GM12878 (cell line): ENCODE measurements at regions not wholly inside any gene's neighbourhood (a gene's known extent, or its start where the extent isn't known, plus 50 kb on each side); places are given as distances from the start of the nearest gene placed in this dataset.

Source experiments
- ATAC-seq: fragments of 200-7000 bp; cut with Tn5 transposase; 3 replicates; pipeline ENCODE4 v1.9.1; 2020; ENCODE audit warnings: mild to moderate bottlenecking, moderate library complexity
- BruUV-seq: library from RNA; stranded (reverse); fragments of 400-500 nt; replicated peaks from 2 replicates; lab custom pipeline; 2021; lab: Mats Ljungman, UMichigan
- CTCF ChIA-PET: fragments of 300-600 bp; sonication (Branson Sonifier 250); formaldehyde crosslinking; extraction: SDS; loops from one replicate; lab custom pipeline; 2021; ENCODE audit warnings: inconsistent platforms; lab: Yijun Ruan, JAX
- POLR2A ChIA-PET: fragments of 350-600 bp; formaldehyde crosslinking; extraction: SDS; loops from one replicate; lab custom pipeline; 2021; ENCODE audit warnings: inconsistent platforms; lab: Charles Lee
- RAD21 ChIA-PET: fragments of 300-600 bp; sonication (Branson Sonifier 250); formaldehyde crosslinking; loops from one replicate; lab custom pipeline; 2023; ENCODE audit warnings: antibody characterized with exemption; ENCODE audit not compliant: unreplicated experiment; lab: Charles Lee
- SMC1A ChIA-PET: fragments of 300-600 bp; sonication (Branson Sonifier 250); formaldehyde crosslinking; loops from one replicate; lab custom pipeline; 2023; ENCODE audit not compliant: unreplicated experiment, uncharacterized antibody; lab: Charles Lee
- DNase-seq: peaks from one replicate; pipeline ENCODE4 v3.0.0-alpha.2; 2011; ENCODE audit warnings: low read depth, low spot score
- FAIRE-seq: peaks from 3 replicates; lab custom pipeline; 2011; peaks lifted over from hg19 to GRCh38; lab: Jason Lieb, UNC
- H2AFZ ChIP-seq: 2 replicates; pipeline ENCODE4 v1.6.0; 2011; ENCODE audit warnings: low read depth, low read length, control low read depth; ENCODE audit not compliant: control insufficient read depth
- H3K27ac ChIP-seq: 2 replicates; pipeline ENCODE4 v1.5.1; 2011; ENCODE audit warnings: control low read depth; ENCODE audit not compliant: control insufficient read depth, insufficient read depth
- H3K27me3 ChIP-seq, 2 experiments: replicated peaks in 1 of 2; 2 replicates each; pipeline versions ENCODE4 v1.6.0 to v1.6.1; 2011; ENCODE audit warnings: low read length in 1 of 2; ENCODE audit not compliant: control insufficient read depth in 2 of 2, insufficient read depth in 2 of 2
- H3K36me3 ChIP-seq, 2 experiments: 2 replicates each; pipeline ENCODE4 v1.5.1; 2011; ENCODE audit warnings: low read length in 1 of 2; ENCODE audit not compliant: control insufficient read depth in 2 of 2, insufficient read depth in 2 of 2
- H3K4me1 ChIP-seq: 2 replicates; pipeline ENCODE4 v1.6.1; 2011; ENCODE audit warnings: mild to moderate bottlenecking, low read length, moderate library complexity, mixed read lengths; ENCODE audit not compliant: control insufficient read depth, insufficient read depth
- H3K4me2 ChIP-seq: 2 replicates; pipeline ENCODE4 v1.6.0; 2011; ENCODE audit warnings: control low read depth; ENCODE audit not compliant: control insufficient read depth, insufficient read depth
- H3K4me3 ChIP-seq: fragments of 200-600 bp; sonication (generic); 2 replicates; pipeline ENCODE4 v1.5.1; 2016
- H3K79me2 ChIP-seq: 2 replicates; pipeline ENCODE4 v1.6.0; 2011; ENCODE audit warnings: low read length; ENCODE audit not compliant: control insufficient read depth, insufficient read depth
- H3K9ac ChIP-seq: 2 replicates; pipeline ENCODE4 v1.8.0; 2011; ENCODE audit warnings: low read length, control low read depth, mixed read lengths; ENCODE audit not compliant: control insufficient read depth, insufficient read depth
- H3K9me3 ChIP-seq: replicated peaks from 3 replicates; pipeline ENCODE4 v1.5.1; 2011; ENCODE audit warnings: mild to moderate bottlenecking, low read length; ENCODE audit not compliant: control insufficient read depth, insufficient read depth
- H4K20me1 ChIP-seq: 2 replicates; pipeline ENCODE4 v1.6.0; 2011; ENCODE audit not compliant: control insufficient read depth, insufficient read depth
- ASH2L ChIP-seq: fragments of 300-600, 200-600 bp; sonication (generic); IDR thresholded peaks from 2 replicates; pipeline ENCODE4 v1.6.1; 2017; ENCODE audit warnings: low read depth, mild to moderate bottlenecking, borderline replicate concordance
- ATF2 ChIP-seq: IDR thresholded peaks from 2 replicates; pipeline ENCODE4 v1.6.1; 2012; ENCODE audit warnings: low read length, inconsistent platforms
- BACH1 ChIP-seq: fragments of 450-650 bp; IDR thresholded peaks from 2 replicates; pipeline ENCODE4 v1.6.1; 2017; ENCODE audit warnings: mild to moderate bottlenecking, borderline replicate concordance
- BCLAF1 ChIP-seq: fragments of 450-650 bp; IDR thresholded peaks from 2 replicates; pipeline ENCODE4 v1.6.1; 2017; ENCODE audit warnings: antibody characterized with exemption, mild to moderate bottlenecking, moderate library complexity
- CHD4 ChIP-seq: fragments of 200-600 bp; sonication (generic); IDR thresholded peaks from 2 replicates; pipeline ENCODE4 v1.6.1; 2016; ENCODE audit warnings: mild to moderate bottlenecking
- LARP7 ChIP-seq: fragments of 450-650 bp; IDR thresholded peaks from 2 replicates; pipeline ENCODE4 v1.6.1; 2017; ENCODE audit warnings: mild to moderate bottlenecking
- PAX5 ChIP-seq: IDR thresholded peaks from 2 replicates; pipeline ENCODE4 v1.6.1; 2011; ENCODE audit warnings: low read depth, low read length, borderline replicate concordance
- RAD51 ChIP-seq: fragments of 450-650 bp; IDR thresholded peaks from 2 replicates; pipeline ENCODE4 v1.6.1; 2016; ENCODE audit warnings: moderate library complexity, mild to moderate bottlenecking, inconsistent platforms
- SIN3A ChIP-seq: IDR thresholded peaks from 2 replicates; pipeline ENCODE4 v1.6.1; 2012; ENCODE audit warnings: low read depth, low read length, improper control_type of control experiment
- SMAD5 ChIP-seq: IDR thresholded peaks from 2 replicates; pipeline ENCODE4 v1.6.1; 2016; ENCODE audit warnings: antibody characterized with exemption, low read depth
- SRF ChIP-seq, 2 experiments: IDR thresholded peaks; 2 replicates each; pipeline ENCODE4 v1.6.1; 2011; ENCODE audit warnings: low read depth in 2 of 2, low read length in 2 of 2, mild to moderate bottlenecking in 1 of 2, moderate library complexity in 1 of 2
- STAT3 ChIP-seq: IDR thresholded peaks from 2 replicates; pipeline ENCODE4 v1.6.1; 2011; ENCODE audit warnings: low read depth, low read length, improper control_type of control experiment
- TBL1XR1 ChIP-seq: IDR thresholded peaks from 2 replicates; pipeline ENCODE4 v1.6.1; 2012; ENCODE audit warnings: low read depth, low read length, improper control_type of control experiment
- WGBS: methylation state at CpG from one replicate; pipeline ENCODE4 v1.1.6; 2016; ENCODE audit warnings: low lambda C conversion rate; ENCODE audit not compliant: insufficient replicate concordance, insufficient coverage; ENCODE audit errors: missing lambda C conversion rate; 5-methylcytosine and 5-hydroxymethylcytosine counted together
- in situ Hi-C: fragments of 300-500 bp; cut with MboI; formaldehyde crosslinking; loops from 9 replicates; pipeline ENCODE4 v1.14.3; 2018; ENCODE audit warnings: mixed read lengths
- intact Hi-C: fragments of 100-400 bp; cut with micrococcal nuclease; formaldehyde crosslinking; loops from one replicate; pipeline ENCODE4 v1.14.2; 2022; ENCODE audit not compliant: unreplicated experiment
- TF ChIP-seq, protein P1 (sequence below), 3 experiments: IDR thresholded peaks in 2 of 3; conservative IDR thresholded peaks in 1 of 3; 2 replicates each; pipeline ENCODE4 v1.5.1; 2011; ENCODE audit warnings: low read depth in 3 of 3, low read length in 3 of 3, mild to moderate bottlenecking in 3 of 3, control low read depth in 2 of 3, moderate library complexity in 2 of 3, inconsistent platforms in 1 of 3, mixed read lengths in 1 of 3; ENCODE audit not compliant: control insufficient read depth in 2 of 3, insufficient read depth in 1 of 3; ENCODE audit errors: extremely low read depth in 1 of 3

GRCh38 chr6:164025180-164025579, 610.7 kb downstream of the QKI start:
- no peak overlapping the region for H3K4me2 ChIP-seq
- ChIA-PET CTCF (no interaction called here), RAD21 (no interaction called here), SMC1A (no interaction called here), POLR2A (no interaction called here)
- no peaks in the 10 kb centered on the region for H4K20me1 ChIP-seq
- H3K36me3 ChIP-seq, result no peaks in the 10 kb centered on the region
- intact Hi-C loops (no loop called here), in situ Hi-C loops (no loop called here)
- H3K4me1 ChIP-seq, result no peaks in the 10 kb centered on the region
- FAIRE-seq, result no peak
- DNase-seq, result no peak
- H3K9me3 ChIP-seq, result no peaks in the 10 kb centered on the region
- ATAC-seq, result no peak
- no peaks in the 10 kb centered on the region for H3K79me2 ChIP-seq
- H3K27me3 ChIP-seq, result no peaks in the 10 kb centered on the region
- 39% methylated on average over 6 of the region's 6 CpGs for WGBS
- no peak for TF ChIP-seq PAX5
- no peak for TF ChIP-seq SIN3A
- TF ChIP-seq BACH1, result no peak
- no peak for TF ChIP-seq SMAD5
- TF ChIP-seq RAD51, result no peak
- no peak for TF ChIP-seq TBL1XR1
- TF ChIP-seq CHD4, result no peak
- no peak for TF ChIP-seq STAT3
- no peak overlapping the region for H3K9ac ChIP-seq
- H3K4me3 ChIP-seq, result no peak overlapping the region
- BruUV-seq, result no TSS peak
- no peak overlapping the region for H3K27ac ChIP-seq
- no peak overlapping the region for H2AFZ ChIP-seq

- no TSS peak for BruUV-seq
- POLR2A ChIA-PET, result no interaction called here
- TF ChIP-seq, protein P1, sequence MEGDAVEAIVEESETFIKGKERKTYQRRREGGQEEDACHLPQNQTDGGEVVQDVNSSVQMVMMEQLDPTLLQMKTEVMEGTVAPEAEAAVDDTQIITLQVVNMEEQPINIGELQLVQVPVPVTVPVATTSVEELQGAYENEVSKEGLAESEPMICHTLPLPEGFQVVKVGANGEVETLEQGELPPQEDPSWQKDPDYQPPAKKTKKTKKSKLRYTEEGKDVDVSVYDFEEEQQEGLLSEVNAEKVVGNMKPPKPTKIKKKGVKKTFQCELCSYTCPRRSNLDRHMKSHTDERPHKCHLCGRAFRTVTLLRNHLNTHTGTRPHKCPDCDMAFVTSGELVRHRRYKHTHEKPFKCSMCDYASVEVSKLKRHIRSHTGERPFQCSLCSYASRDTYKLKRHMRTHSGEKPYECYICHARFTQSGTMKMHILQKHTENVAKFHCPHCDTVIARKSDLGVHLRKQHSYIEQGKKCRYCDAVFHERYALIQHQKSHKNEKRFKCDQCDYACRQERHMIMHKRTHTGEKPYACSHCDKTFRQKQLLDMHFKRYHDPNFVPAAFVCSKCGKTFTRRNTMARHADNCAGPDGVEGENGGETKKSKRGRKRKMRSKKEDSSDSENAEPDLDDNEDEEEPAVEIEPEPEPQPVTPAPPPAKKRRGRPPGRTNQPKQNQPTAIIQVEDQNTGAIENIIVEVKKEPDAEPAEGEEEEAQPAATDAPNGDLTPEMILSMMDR (IDR thresholded peaks at IDR 0.05 in 2 of 3, conservative IDR thresholded peaks at IDR 0.05 in 1 of 3; ENCODE audit: control insufficient read depth in 2 of 3, extremely low read depth in 1 of 3, insufficient read depth in 1 of 3, low read depth in 3 of 3, low read length in 3 of 3), result no peak
- TF ChIP-seq BCLAF1 (no peak), ATF2 (no peak), SRF (IDR thresholded peaks at IDR 0.05; ENCODE audit: low read depth in 2 of 2, low read length in 2 of 2) (no peak), ASH2L (no peak), LARP7 (no peak), TBL1XR1 (no peak)
Observed at GRCh38 chr6:164023535-164023934, 609.0 kb downstream of the QKI start.

More at GRCh38 chr6:164023535-164023934, 609.0 kb downstream of the QKI start:
- 24% methylated on average over 7 of the region's 7 CpGs for WGBS
- Histone ChIP-seq H4K20me1 (no peaks in the 10 kb centered on the region), H3K4me1 (no peaks in the 10 kb centered on the region), H3K27me3 (no peaks in the 10 kb centered on the region), H2AFZ (no peak overlapping the region), H3K27ac (no peak overlapping the region), H3K79me2 (no peaks in the 10 kb centered on the region), H3K9me3 (no peaks in the 10 kb centered on the region), H3K36me3 (no peaks in the 10 kb centered on the region), H3K9ac (no peak overlapping the region), H3K4me3 (no peak overlapping the region), H3K4me2 (no peak overlapping the region)
- FAIRE-seq, result no peak
- intact Hi-C loops (no loop called here), in situ Hi-C loops (no loop called here)
- CTCF ChIA-PET, result no interaction called here
- no peak for DNase-seq
- no peak for ATAC-seq
- SMC1A ChIA-PET, result no interaction called here
- RAD21 ChIA-PET, result no interaction called here
